ENCODE measurements at regions not wholly inside any gene's neighbourhood (a gene's known extent, or its start where the extent isn't known, plus 50 kb on each side); places are given as distances from the start of the nearest gene placed in this dataset.

- TF ChIP-seq CTCF (IDR thresholded peaks at IDR 0.05; ENCODE audit: low read length) (no peak), EZH2 (IDR thresholded peaks at IDR 0.05; ENCODE audit: borderline replicate concordance, low read length) (no peak)
These were observed 628.8 kb upstream of the CITED2 start for GRCh38 chr6:140003217-140003616.
